H1 (cell line): ENCODE measurements at regions not wholly inside any gene's neighbourhood (a gene's known extent, or its start where the extent isn't known, plus 50 kb on each side); places are given as distances from the start of the nearest gene placed in this dataset.

Source experiments
- CTCF ChIA-PET: fragments of 300-600 bp; sonication (Branson Sonifier 250); formaldehyde crosslinking; loops from one replicate; lab custom pipeline; 2021; ENCODE audit not compliant: partially characterized antibody; lab: Charles Lee
- POLR2A ChIA-PET: fragments of 300-600 bp; sonication (Branson Sonifier 250); formaldehyde crosslinking; loops from one replicate; lab custom pipeline; 2021; ENCODE audit warnings: inconsistent platforms; ENCODE audit not compliant: partially characterized antibody; lab: Charles Lee
- DNase-seq, 2 experiments: peaks; one replicate each; pipeline versions ENCODE4 v3.0.0 to v3.0.0-alpha.2; 2010 to 2022; ENCODE audit warnings: low spot score in 2 of 2, low read depth in 1 of 2, mixed read lengths in 1 of 2
- FAIRE-seq: peaks from 2 replicates; lab custom pipeline; 2011; peaks lifted over from hg19 to GRCh38; lab: Jason Lieb, UNC
- H2AFZ ChIP-seq: 2 replicates; pipeline ENCODE4 v1.8.1; 2012; ENCODE audit warnings: low read length, inconsistent platforms
- H2AK5ac ChIP-seq: 2 replicates; pipeline ENCODE4 v1.6.1; 2013; ENCODE audit warnings: low read depth, low read length
- H2BK120ac ChIP-seq: replicated peaks from 2 replicates; pipeline ENCODE3; 2013; ENCODE audit warnings: low read depth, low read length, inconsistent platforms
- H2BK12ac ChIP-seq: 2 replicates; pipeline ENCODE4 v1.6.1; 2013; ENCODE audit warnings: low read depth, low read length
- H2BK15ac ChIP-seq: 2 replicates; pipeline ENCODE4 v1.6.1; 2013; ENCODE audit warnings: low read length
- H2BK20ac ChIP-seq: 2 replicates; pipeline ENCODE4 v1.6.1; 2013; ENCODE audit warnings: low read length
- H2BK5ac ChIP-seq: 2 replicates; pipeline ENCODE4 v1.6.1; 2013; ENCODE audit warnings: low read depth, low read length
- H3K14ac ChIP-seq: 2 replicates; pipeline ENCODE4 v1.6.1; 2013; ENCODE audit warnings: inconsistent platforms; ENCODE audit not compliant: insufficient read length
- H3K18ac ChIP-seq: 2 replicates; pipeline ENCODE4 v1.6.1; 2013; ENCODE audit warnings: low read length; ENCODE audit errors: extremely low read depth
- H3K23ac ChIP-seq: 2 replicates; pipeline ENCODE4 v1.6.1; 2013; ENCODE audit warnings: inconsistent platforms; ENCODE audit not compliant: insufficient read length
- H3K23me2 ChIP-seq: 2 replicates; pipeline ENCODE4 v1.6.1; 2013; ENCODE audit warnings: low read depth, low read length
- H3K27ac ChIP-seq: 2 replicates; pipeline ENCODE4 v1.6.1; 2011; ENCODE audit warnings: low read depth, low read length, inconsistent platforms
- H3K27me3 ChIP-seq, 4 experiments: replicated peaks in 1 of 4; 1 replicate in 1 of 4; 2 replicates in 3 of 4; pipeline versions ENCODE4 v1.6.1 to v1.8.1; 2011 to 2013; ENCODE audit warnings: low read length in 3 of 4, mild to moderate bottlenecking in 3 of 4, inconsistent platforms in 2 of 4, mixed read lengths in 2 of 4, moderate library complexity in 1 of 4; ENCODE audit not compliant: control insufficient read depth in 3 of 4, insufficient read depth in 3 of 4; ENCODE audit errors: extremely low read depth in 1 of 4
- H3K36me3 ChIP-seq, 4 experiments: 2 replicates each; pipeline versions ENCODE4 v1.6.1 to v1.8.1; 2011 to 2013; ENCODE audit warnings: mild to moderate bottlenecking in 4 of 4, low read length in 3 of 4, moderate library complexity in 2 of 4, control low read depth in 1 of 4, inconsistent platforms in 1 of 4; ENCODE audit not compliant: insufficient read depth in 4 of 4, control insufficient read depth in 2 of 4
- H3K4ac ChIP-seq: replicated peaks from 2 replicates; pipeline ENCODE3; 2013; ENCODE audit warnings: low read length, low read depth, mixed read lengths, inconsistent platforms; ENCODE audit not compliant: insufficient read length
- H3K4me1 ChIP-seq, 4 experiments: replicated peaks in 1 of 4; 1 replicate in 1 of 4; 2 replicates in 3 of 4; pipeline versions ENCODE4 v1.6.1 to v1.8.1; 2011 to 2013; ENCODE audit warnings: low read length in 3 of 4, inconsistent platforms in 2 of 4, mixed read lengths in 1 of 4; ENCODE audit not compliant: insufficient read depth in 4 of 4, control insufficient read depth in 3 of 4
- H3K4me2 ChIP-seq, 2 experiments: 2 replicates each; pipeline versions ENCODE4 v1.6.1 to v1.8.1; 2011 to 2013; ENCODE audit warnings: low read depth in 2 of 2, low read length in 2 of 2, control low read depth in 1 of 2, inconsistent platforms in 1 of 2, mild to moderate bottlenecking in 1 of 2; ENCODE audit not compliant: insufficient read depth in 1 of 2
- H3K4me3 ChIP-seq, 4 experiments: fragments of 200-600, 300-600 bp in 1 of 4; sonication (generic), shearing (Covaris generic), sonication (Bioruptor Twin) in 1 of 4; 2 replicates each; pipeline versions ENCODE4 v1.5.1 to v1.8.1; 2011 to 2016; ENCODE audit warnings: low read length in 4 of 4, low read depth in 3 of 4, control low read depth in 2 of 4, inconsistent platforms in 2 of 4, mild to moderate bottlenecking in 2 of 4, mixed read lengths in 1 of 4, moderate library complexity in 1 of 4; ENCODE audit not compliant: insufficient read depth in 2 of 4; ENCODE audit errors: extremely low read depth in 1 of 4
- H3K56ac ChIP-seq: replicated peaks from 2 replicates; pipeline ENCODE3; 2013; ENCODE audit warnings: low read depth, mild to moderate bottlenecking, mixed read lengths, low read length, inconsistent platforms; ENCODE audit not compliant: insufficient read length
- H3K79me1 ChIP-seq: 2 replicates; pipeline ENCODE4 v1.6.1; 2013; ENCODE audit warnings: low read depth, low read length, control low read depth
- H3K79me2 ChIP-seq, 2 experiments: 2 replicates each; pipeline versions ENCODE4 v1.6.1 to v1.8.1; 2012 to 2013; ENCODE audit warnings: low read length in 2 of 2, mild to moderate bottlenecking in 2 of 2, inconsistent platforms in 1 of 2; ENCODE audit not compliant: insufficient read depth in 2 of 2, control insufficient read depth in 1 of 2
- H3K9ac ChIP-seq, 4 experiments: replicated peaks in 1 of 4; 1 replicate in 1 of 4; 2 replicates in 3 of 4; pipeline versions ENCODE4 v1.6.1 to v1.8.1; 2011 to 2013; ENCODE audit warnings: low read depth in 3 of 4, low read length in 3 of 4, control low read depth in 2 of 4, mild to moderate bottlenecking in 2 of 4, moderate library complexity in 2 of 4, inconsistent platforms in 1 of 4; ENCODE audit errors: extremely low read depth in 1 of 4
- H3K9me3 ChIP-seq, 2 experiments: 2 replicates each; pipeline versions ENCODE4 v1.6.1 to v1.8.1; 2012 to 2013; ENCODE audit warnings: mild to moderate bottlenecking in 2 of 2, moderate library complexity in 2 of 2, control low read depth in 1 of 2, inconsistent platforms in 1 of 2, low read depth in 1 of 2, low read length in 1 of 2, mixed read lengths in 1 of 2; ENCODE audit not compliant: insufficient read depth in 2 of 2
- H4K20me1 ChIP-seq, 2 experiments: replicated peaks in 1 of 2; 2 replicates each; pipeline versions ENCODE3 to v1.8.1; 2011 to 2013; ENCODE audit warnings: inconsistent platforms in 2 of 2, low read length in 2 of 2, mild to moderate bottlenecking in 1 of 2; ENCODE audit not compliant: insufficient read depth in 2 of 2, control insufficient read depth in 1 of 2
- H4K5ac ChIP-seq: 2 replicates; pipeline ENCODE4 v1.6.1; 2013; ENCODE audit warnings: low read length, low read depth, mixed read lengths, inconsistent platforms; ENCODE audit not compliant: insufficient read length
- H4K8ac ChIP-seq: 2 replicates; pipeline ENCODE4 v1.8.0; 2013; ENCODE audit warnings: mild to moderate bottlenecking, moderate library complexity, low read length, inconsistent platforms; ENCODE audit not compliant: insufficient read depth; ENCODE audit errors: extremely low read depth
- H4K91ac ChIP-seq: replicated peaks from 2 replicates; pipeline ENCODE3; 2013; ENCODE audit warnings: low read length, mixed read lengths, inconsistent platforms; ENCODE audit not compliant: insufficient read length
- ATF3 ChIP-seq: IDR thresholded peaks from 2 replicates; pipeline ENCODE4 v1.6.1; 2011; ENCODE audit warnings: low read depth, mild to moderate bottlenecking, low read length; ENCODE audit not compliant: insufficient read depth
- CTCF ChIP-seq, 3 experiments: IDR thresholded peaks; 1 replicate in 2 of 3; 2 replicates in 1 of 3; pipeline versions ENCODE4 v1.5.1 to v1.6.1; 2011; ENCODE audit warnings: low read length in 3 of 3, mild to moderate bottlenecking in 3 of 3, inconsistent platforms in 2 of 3, low read depth in 1 of 3, moderate library complexity in 1 of 3; ENCODE audit not compliant: insufficient read depth in 1 of 3; ENCODE audit errors: control extremely low read depth in 1 of 3
- EZH2 ChIP-seq: fragments of 200-600 bp; sonication (generic); IDR thresholded peaks from 2 replicates; pipeline ENCODE4 v1.7.1; 2012; ENCODE audit warnings: low read depth, mild to moderate bottlenecking, moderate library complexity, low read length, inconsistent platforms; ENCODE audit not compliant: severe bottlenecking
- GABPA ChIP-seq: IDR thresholded peaks from 2 replicates; pipeline ENCODE4 v1.6.1; 2011; ENCODE audit warnings: mild to moderate bottlenecking, low read length, moderate library complexity, borderline replicate concordance; ENCODE audit not compliant: insufficient read depth
- KDM5A ChIP-seq: fragments of 200-600 bp; IDR thresholded peaks from 2 replicates; pipeline ENCODE4 v1.7.1; 2012; ENCODE audit warnings: mild to moderate bottlenecking, low read length, inconsistent platforms, mixed read lengths
- RAD21 ChIP-seq, 2 experiments: IDR thresholded peaks in 1 of 2; conservative IDR thresholded peaks in 1 of 2; 2 replicates each; pipeline ENCODE4 v1.6.1; 2011; ENCODE audit warnings: low read depth in 2 of 2, low read length in 2 of 2, improper control_type of control experiment in 1 of 2, inconsistent platforms in 1 of 2, mild to moderate bottlenecking in 1 of 2, moderate library complexity in 1 of 2
- RFX5 ChIP-seq: IDR thresholded peaks from 2 replicates; pipeline ENCODE4 v1.6.1; 2011; ENCODE audit warnings: low read depth, low read length, improper control_type of control experiment, borderline replicate concordance
- SAP30 ChIP-seq: fragments of 300-600 bp; sonication (generic); IDR thresholded peaks from 2 replicates; pipeline ENCODE4 v1.7.1; 2012; ENCODE audit warnings: low read length, moderate library complexity, mild to moderate bottlenecking, inconsistent platforms; ENCODE audit not compliant: insufficient read depth, insufficient replicate concordance
- SP2 ChIP-seq: IDR thresholded peaks from 2 replicates; pipeline ENCODE4 v1.6.1; 2012; ENCODE audit warnings: mild to moderate bottlenecking, low read length, inconsistent platforms
- TEAD4 ChIP-seq: IDR thresholded peaks from 2 replicates; pipeline ENCODE4 v1.6.1; 2012; ENCODE audit warnings: low read depth, low read length, inconsistent platforms, mixed read lengths
- WGBS, 2 experiments: shearing (Covaris generic) in 1 of 2; methylation state at CpG; one replicate each; pipeline versions ENCODE4 v1.1.6 to v1.1.7; 2013 to 2015; ENCODE audit warnings: low lambda C conversion rate in 2 of 2, mixed read lengths in 2 of 2, inconsistent platforms in 1 of 2, low coverage in 1 of 2, missing lambda C conversion rate in 1 of 2; ENCODE audit not compliant: insufficient replicate concordance in 2 of 2, insufficient coverage in 1 of 2, insufficient read length in 1 of 2; ENCODE audit errors: extremely low coverage in 1 of 2, missing lambda C conversion rate in 1 of 2; 5-methylcytosine and 5-hydroxymethylcytosine counted together

GRCh38 chr6:141610741-141611140 is 522.0 kb upstream of the GJE1 start:
- Histone ChIP-seq H3K79me1 (no peaks in the 10 kb centered on the region), H3K27ac (no peak overlapping the region), H4K91ac (no peak overlapping the region), H4K8ac (no peak overlapping the region), H4K20me1 (no peaks in the 10 kb centered on the region), H3K4ac (no peak overlapping the region), H3K4me2 (no peak overlapping the region), H3K14ac (no peak overlapping the region), H2AK5ac (no peak overlapping the region), H2BK12ac (no peak overlapping the region), H2BK15ac (no peak overlapping the region), H3K9me3 (peaks cover 3 to 7% of the 10 kb centered on the region in 2 experiments; a peak in 2 of 4 replicates), H2AFZ (no peak overlapping the region), H2BK20ac (no peak overlapping the region), H3K18ac (no peak overlapping the region), H3K4me3 (no peak overlapping the region), H2BK5ac (no peak overlapping the region), H3K36me3 (no peaks in the 10 kb centered on the region), H4K5ac (no peak overlapping the region), H3K79me2 (no peaks in the 10 kb centered on the region), H2BK120ac (no peak overlapping the region), H3K23me2 (no peaks in the 10 kb centered on the region), H3K23ac (no peak overlapping the region), H3K9ac (no peak overlapping the region), H3K56ac (no peak overlapping the region), H3K27me3 (no peaks in the 10 kb centered on the region), H3K4me1 (no peaks in the 10 kb centered on the region)
- FAIRE-seq (peak; percentile 13), DNase-seq (peak in 1 of 2 experiments; percentile 7)
- POLR2A ChIA-PET: no interaction called here
- WGBS, 2 experiments: 73% methylated on average over 5 of the region's 5 CpGs; no CpG with 5 or more reads in 1 of the 2 experiments
- CTCF ChIA-PET: interaction anchor here (0.6 to 1.7 kb wide), 10 partner anchors 14 to 1433 kb away, joined by 3 to 6 read pairs (median 3); no protein-coding TSS in a partner anchor
- no peak for TF ChIP-seq RFX5
- TF ChIP-seq TEAD4: peak; percentile 31; the same call in 1 of the 2 replicates
- TF ChIP-seq GABPA: no peak
- no peak for TF ChIP-seq ATF3
- no peak for TF ChIP-seq SP2
- no peak for TF ChIP-seq KDM5A
- TF ChIP-seq SAP30: no peak
- peak in 1 of 3 experiments; percentile 47; a peak in 1 of 4 replicates for TF ChIP-seq CTCF (IDR thresholded peaks at IDR 0.05; ENCODE audit: control extremely low read depth in 1 of 3, insufficient read depth in 1 of 3, low read depth in 1 of 3, low read length in 3 of 3)
- TF ChIP-seq RAD21 (IDR thresholded peaks at IDR 0.05 in 1 of 2, conservative IDR thresholded peaks at IDR 0.05 in 1 of 2; ENCODE audit: low read depth in 2 of 2, low read length in 2 of 2): peak; percentile 38 to 39; a peak in 3 of 4 replicates
- no peak for TF ChIP-seq EZH2
